ENCODE measurements at regions not wholly inside any gene's neighbourhood (a gene's known extent, or its start where the extent isn't known, plus 50 kb on each side); places are given as distances from the start of the nearest gene placed in this dataset.

- DNase-seq = no peak
These were observed 121.6 kb upstream of the HNRNPA3 start for GRCh38 chr2:177090967-177091366.

DNA sequence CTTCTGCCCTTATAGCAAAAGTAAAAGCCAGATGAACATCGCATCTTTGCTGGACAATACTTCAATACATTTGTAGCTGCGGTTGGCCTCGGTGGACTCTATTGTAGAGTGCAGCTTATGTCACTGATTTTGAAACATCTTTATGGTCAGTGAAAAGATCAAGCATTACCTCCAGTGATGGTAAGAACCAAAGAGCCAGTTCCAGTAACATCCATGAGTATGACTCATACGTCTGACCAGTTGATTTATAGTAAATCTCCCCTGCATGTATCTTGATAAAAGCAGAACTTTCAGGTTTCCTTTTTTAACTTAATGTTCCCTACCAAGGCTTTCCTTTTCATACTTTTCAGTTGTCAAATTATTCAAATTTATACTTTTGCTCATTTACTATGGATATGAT is 119.2 kb upstream of the HNRNPA3 start:
- DNase-seq = no peak

GRCh38 chr2:177098001-177098613 is 114.5 kb upstream of the HNRNPA3 start:
- DNase-seq = no peak

DNA sequence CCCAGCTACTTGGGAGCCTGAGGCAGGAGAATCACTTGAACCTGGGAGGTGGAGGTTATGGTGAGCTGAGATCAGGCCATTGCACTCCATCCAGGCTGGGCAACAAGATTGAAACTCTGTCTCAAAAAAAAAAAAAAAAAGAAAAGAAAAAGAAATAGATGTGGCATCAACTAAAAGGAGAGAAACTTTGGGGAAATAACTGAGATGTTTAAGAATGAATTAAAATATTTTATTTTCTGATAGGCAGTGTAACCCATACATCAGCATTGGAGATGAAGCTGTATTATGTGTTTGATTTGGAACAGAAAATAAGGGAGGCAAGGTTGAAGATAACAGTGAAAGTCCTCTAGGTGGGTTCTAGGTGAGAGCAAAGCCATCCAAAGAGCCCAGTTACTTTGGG is 110.7 kb upstream of the HNRNPA3 start:
- no peak for DNase-seq

- DNase-seq = no peak
These were observed 106.4 kb upstream of the HNRNPA3 start for GRCh38 chr2:177106212-177106611.

DNA sequence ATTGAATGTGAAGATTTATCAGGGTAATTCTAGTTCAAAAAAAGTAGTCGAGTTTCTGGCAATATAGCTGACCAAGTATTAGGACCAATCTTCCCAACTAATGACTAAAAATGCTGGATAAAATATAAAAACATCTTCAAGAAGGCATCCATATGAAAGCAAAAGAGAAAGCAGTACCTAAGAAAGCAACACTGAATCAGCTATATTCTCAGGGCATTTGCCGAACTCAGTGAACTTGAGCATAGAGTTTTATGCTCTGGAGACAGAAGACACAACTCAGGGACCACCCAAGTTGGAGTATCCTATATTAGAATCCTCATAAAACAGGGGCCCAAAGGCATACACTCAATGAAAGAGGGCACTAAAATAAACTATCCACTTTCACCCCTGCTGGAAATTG is 103.7 kb upstream of the HNRNPA3 start:
- DNase-seq = no peak

DNA sequence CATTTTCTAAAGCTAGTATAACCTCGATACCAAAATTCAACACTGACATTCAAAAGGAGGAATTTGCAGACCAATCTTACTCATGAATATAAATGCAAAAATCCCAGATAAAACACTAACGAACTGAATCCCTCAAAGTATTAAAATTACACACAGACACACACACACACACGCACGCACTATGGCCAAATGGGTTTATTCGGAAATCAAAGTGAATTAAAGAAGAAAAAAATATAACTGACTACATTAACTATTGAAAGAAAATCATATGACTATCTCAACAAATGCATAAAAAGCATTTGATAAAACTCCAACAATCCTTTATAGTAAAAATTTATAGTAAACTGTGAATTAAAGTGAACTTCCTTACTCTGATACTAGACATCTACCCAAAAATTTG is 97.9 kb upstream of the HNRNPA3 start:
- DNase-seq = no peak

GRCh38 chr2:177117755-177118154 is 94.8 kb upstream of the HNRNPA3 start:
- DNase-seq = no peak

DNA sequence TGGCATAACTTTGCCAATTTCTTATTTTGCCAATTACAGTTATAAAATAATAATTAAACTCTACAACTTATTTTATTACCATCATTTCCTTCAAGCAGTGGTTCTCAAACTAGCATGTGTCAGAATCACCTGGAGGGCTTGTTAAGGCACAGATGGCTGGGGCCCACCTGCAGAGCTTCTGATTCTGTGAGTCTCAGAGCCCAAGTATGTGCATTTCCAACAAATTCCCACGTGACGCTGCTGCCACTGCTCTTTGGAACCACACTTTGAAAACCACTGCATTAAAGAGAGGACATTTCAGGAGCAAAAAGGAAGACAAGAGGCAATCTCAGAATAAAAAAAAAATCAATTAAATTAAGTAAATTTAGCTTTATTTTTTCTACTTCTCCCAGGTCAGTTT is 94.0 kb upstream of the HNRNPA3 start:
- DNase-seq = no peak

DNA sequence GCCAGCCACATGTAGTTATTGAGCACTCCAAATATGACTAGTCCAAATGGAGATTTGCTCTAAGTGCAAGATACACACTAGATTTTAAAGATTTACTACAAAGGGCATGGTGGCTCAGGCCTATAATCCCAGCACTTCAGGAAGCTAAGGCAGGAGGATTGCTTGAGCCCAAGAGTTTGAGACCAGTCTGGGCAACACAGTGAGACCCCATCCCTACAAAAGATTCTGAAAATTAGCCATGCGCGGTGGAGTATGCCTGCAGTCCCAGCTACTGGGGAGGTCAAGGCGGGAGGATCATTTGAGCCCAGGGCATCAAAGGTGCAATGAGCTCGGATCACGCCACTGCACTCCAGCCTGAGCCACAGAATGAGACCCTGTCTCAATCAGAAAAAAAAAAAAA is 93.5 kb upstream of the HNRNPA3 start:
- no peak for DNase-seq

GRCh38 chr2:177123048-177123447 is 89.5 kb upstream of the HNRNPA3 start:
- DNase-seq = no peak

DNA sequence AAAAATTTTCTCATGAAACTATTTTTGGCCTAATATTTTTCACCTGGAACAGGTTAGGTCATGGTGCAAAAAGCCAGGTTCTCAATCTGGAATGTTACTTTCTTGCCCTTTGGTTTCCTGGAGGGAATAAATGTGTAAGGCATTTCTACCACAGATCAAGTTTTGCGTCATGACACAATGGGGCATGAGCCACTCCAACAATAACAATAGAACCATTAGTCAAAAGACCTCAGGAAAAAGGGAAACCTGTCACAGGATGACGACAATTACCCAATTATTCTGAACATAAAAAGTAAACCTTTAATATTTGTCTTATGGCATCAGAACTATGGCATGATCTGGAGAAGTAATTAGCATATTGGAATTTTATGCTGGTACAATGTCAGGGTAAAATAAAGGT is 88.2 kb upstream of the HNRNPA3 start:
- no peak for DNase-seq

DNA sequence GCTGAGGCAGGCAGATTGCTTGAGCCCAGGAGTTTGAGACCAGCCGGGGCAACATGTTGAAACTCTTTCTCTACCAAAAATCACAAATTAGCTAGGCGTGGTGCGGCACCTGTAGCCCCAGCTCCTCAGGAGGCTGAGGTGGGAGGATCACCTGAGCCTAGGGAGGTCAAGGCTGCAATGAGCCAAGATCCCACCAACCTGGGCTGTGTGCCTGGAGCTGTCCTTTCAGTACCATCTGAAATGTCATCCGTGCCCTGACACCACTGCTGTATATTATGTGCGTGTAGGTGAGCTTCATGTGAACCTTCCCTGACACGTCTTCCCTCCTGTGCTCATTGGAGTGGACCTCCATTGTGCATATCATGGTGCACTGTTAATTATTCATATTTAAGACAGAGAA is 84.8 kb upstream of the HNRNPA3 start:
- no peak for DNase-seq

DNA sequence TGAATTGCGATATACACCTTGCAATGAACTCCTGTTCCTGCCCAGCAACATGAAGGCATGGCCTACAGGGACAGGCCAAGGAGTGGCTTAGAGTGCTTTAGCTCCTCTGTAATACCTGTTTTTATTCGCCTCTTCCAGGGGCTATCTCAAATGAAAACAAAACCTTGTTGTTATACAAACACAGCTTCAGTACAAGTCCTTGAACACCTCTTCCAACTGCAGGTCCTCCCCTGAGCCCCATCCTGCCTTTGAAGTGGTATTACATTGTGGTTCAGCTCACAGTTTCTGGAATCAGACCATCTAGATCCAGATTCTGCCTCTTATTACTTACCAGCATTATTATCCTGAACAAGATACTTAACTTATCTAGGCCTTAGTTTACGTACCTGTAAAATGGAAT is 83.0 kb upstream of the HNRNPA3 start:
- no peak for DNase-seq

DNA sequence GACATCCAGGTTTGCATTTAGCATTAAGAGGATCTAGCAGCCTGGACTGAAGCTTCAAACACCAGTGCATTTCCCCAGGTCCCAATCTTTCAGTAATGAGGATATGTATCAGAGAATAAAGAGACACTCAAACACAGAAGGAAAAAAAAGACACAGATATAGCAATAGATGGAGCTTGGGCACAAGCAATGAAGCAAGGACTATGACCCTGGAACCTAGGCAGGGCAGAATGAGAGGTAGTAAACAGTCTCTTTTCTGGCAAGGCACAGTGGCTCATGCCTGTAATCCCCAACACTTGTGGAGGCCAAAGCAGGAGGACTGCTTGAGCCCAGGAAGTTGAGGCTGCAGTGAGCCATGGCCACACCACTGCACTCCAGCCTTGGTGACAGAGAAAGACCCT is 80.7 kb upstream of the HNRNPA3 start:
- DNase-seq = no peak

GRCh38 chr2:177138823-177139222 is 73.8 kb upstream of the HNRNPA3 start:
- DNase-seq = no peak

- no peak for DNase-seq
These were observed 70.7 kb upstream of the HNRNPA3 start for GRCh38 chr2:177141866-177142265.

DNA sequence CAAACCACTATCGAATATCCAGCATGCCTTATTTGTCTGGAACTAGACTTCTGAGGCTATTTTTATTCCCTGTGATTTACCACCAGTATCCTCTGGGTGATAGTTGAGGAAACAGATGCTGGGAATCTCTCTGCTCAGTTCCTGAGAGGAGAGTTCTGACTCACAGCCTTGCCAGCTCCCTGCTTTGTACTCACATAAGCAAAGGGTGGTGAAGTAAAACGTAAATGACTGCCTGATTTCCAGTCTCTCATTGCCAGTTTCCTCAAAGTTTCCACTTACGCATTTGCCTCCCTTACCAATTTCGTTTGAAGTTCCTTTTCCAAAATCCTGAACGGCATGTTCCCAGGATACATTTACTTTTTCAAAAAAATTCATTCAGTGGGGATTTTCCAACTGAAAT is 69.2 kb upstream of the HNRNPA3 start:
- DNase-seq = no peak

- no peak for DNase-seq
These were observed 65.4 kb upstream of the HNRNPA3 start for GRCh38 chr2:177147093-177147694.

DNA sequence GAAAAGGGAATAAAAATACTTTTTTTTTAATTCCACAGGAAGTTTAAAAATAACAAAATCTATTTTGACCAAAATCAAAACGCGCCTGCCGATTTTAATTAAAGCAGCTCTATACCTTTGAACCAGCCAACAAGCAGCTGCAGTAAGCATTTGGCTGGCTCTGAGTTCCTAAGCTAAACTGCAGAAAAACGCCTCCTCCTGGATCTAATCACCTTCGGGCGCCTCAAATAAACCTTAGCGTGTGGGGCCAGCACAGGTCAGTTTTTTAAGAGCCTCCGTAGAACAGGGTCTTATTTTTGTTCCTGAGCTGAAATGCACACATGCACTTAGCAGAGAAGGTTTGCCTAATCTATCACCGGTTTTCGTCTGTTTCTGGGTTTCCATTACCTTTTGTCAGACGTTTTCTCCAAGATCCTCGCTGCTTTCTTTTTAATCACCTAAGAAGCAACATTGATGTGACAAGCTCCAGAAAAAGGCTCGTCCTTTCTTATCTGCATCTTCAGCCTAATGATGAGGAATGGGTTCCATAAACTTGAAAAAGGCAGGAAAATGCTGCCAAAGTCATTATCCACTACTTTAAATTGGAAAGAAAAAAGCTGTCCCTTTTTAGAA is 64.7 kb upstream of the HNRNPA3 start:
- no peak for DNase-seq

DNA sequence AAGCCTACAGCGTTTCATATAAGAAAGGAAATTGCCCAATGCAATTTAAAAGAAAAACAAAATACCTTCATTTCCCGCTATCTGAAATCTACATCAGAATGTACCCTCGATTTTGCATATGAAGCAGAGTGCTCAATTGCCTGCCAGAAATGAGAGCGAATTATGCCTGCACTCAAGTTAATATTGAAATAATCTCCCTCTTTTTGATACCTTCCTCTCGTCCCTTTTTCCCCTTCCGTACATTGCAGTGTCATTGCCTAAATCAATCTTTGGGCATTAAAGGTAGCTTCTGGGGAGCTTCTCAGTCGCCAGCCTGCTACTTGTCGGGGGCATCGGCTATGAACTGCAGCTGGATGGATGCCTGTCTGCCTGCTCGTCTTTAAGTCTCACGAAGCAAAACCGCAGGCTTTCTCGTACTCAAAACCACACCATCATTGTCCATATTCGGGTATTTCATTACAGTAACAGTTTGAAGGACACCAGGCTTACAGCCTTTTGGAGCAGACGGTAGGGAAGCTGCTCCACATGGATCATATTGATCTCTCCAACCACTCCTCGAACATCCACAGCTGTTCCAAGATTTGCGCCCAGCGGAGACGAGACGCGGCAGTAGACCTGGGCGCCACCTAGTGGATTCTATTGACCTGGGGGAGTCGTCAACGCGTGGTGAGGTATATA is 64.0 kb upstream of the HNRNPA3 start:
- DNase-seq = peak; percentile 69

DNA sequence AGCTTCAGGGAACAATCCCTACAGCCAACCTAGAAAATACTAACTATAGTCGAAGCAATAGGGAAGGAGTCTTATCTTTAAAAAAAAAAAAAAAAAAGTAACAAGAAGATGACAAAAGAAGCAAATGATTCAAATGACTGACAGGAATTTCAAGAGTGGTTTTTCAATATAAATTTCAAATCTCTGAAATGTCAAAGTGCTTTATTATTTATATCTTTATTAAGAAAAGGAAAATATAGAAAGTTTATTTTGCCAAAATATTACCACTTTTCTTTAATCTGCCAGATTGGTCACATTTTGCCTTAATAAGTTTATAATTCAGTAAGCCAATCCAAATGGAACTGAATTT is 63.5 kb upstream of the HNRNPA3 start:
- DNase-seq = no peak

DNA sequence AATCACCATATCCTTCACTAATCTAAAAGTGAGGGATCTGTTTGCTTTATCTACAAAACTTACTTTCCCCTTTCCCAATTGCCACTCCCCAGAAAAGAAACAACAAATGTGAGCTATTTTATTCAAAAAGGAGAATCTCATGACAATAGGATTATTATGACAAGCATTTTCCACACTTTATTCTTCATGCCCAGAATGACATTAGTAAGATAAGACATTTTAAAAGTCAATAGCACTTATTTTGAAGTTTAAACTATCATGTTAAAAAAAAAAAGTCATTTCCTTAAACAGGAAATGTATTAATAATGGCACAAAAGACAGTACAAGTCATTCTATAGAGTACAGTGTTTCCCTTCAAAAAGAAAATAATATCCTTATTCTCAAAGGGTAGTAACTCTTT is 58.8 kb upstream of the HNRNPA3 start:
- DNase-seq = no peak

- no peak for DNase-seq
These were observed 57.8 kb upstream of the HNRNPA3 start for GRCh38 chr2:177154809-177155208.
